ENCODE measurements at regions not wholly inside any gene's neighbourhood (a gene's known extent, or its start where the extent isn't known, plus 50 kb on each side); places are given as distances from the start of the nearest gene placed in this dataset.

DNA sequence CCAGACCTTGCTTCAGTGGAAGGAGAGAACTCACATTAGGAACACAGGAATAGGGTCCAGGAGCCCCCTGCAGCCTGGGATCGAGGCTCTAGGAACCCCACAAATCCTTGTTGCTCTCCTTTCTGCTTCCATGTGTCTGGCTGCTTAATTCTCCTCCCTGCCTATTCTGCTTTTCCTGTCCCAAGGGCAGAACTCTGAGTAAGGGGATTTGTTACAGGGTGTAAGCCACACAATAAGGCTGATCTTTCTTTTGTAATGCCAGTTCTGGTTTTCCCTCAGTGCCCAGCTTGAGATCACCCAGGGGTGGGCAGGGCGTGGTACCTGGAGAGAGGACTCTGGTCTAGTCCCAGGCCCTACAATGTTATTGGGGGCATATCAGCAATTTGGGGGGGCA lies 119.6 kb upstream of the MGAT5 start:
- TF ChIP-seq, protein P1, sequence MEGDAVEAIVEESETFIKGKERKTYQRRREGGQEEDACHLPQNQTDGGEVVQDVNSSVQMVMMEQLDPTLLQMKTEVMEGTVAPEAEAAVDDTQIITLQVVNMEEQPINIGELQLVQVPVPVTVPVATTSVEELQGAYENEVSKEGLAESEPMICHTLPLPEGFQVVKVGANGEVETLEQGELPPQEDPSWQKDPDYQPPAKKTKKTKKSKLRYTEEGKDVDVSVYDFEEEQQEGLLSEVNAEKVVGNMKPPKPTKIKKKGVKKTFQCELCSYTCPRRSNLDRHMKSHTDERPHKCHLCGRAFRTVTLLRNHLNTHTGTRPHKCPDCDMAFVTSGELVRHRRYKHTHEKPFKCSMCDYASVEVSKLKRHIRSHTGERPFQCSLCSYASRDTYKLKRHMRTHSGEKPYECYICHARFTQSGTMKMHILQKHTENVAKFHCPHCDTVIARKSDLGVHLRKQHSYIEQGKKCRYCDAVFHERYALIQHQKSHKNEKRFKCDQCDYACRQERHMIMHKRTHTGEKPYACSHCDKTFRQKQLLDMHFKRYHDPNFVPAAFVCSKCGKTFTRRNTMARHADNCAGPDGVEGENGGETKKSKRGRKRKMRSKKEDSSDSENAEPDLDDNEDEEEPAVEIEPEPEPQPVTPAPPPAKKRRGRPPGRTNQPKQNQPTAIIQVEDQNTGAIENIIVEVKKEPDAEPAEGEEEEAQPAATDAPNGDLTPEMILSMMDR (conservative IDR thresholded peaks at IDR 0.05 in 1 of 2, IDR thresholded peaks at IDR 0.05 in 1 of 2; ENCODE audit: extremely low read depth in 1 of 2, insufficient read depth in 1 of 2, low read depth in 1 of 2, low read length in 2 of 2), result no peak
- TF ChIP-seq EZH2 (IDR thresholded peaks at IDR 0.05; ENCODE audit: borderline replicate concordance, low read length), result no peak

Data from mammary epithelial cell (primary cell).